Activated CD8-positive, alpha-beta memory T cell treated with anti-CD3 and anti-CD28 coated beads for 36 hours (primary cell): ENCODE measurements at regions not wholly inside any gene's neighbourhood (a gene's known extent, or its start where the extent isn't known, plus 50 kb on each side); places are given as distances from the start of the nearest gene placed in this dataset.

Experiments
- CTCF ChIA-PET: fragments of 350-600 bp; sonication (Branson Sonifier 250); formaldehyde crosslinking; loops from one replicate; lab custom pipeline; 2021; ENCODE audit warnings: antibody characterized with exemption; lab: Charles Lee
- POLR2A ChIA-PET: fragments of 350-600 bp; sonication (Branson Sonifier 250); formaldehyde crosslinking; loops from one replicate; lab custom pipeline; 2021; ENCODE audit warnings: antibody characterized with exemption; lab: Charles Lee

DNA sequence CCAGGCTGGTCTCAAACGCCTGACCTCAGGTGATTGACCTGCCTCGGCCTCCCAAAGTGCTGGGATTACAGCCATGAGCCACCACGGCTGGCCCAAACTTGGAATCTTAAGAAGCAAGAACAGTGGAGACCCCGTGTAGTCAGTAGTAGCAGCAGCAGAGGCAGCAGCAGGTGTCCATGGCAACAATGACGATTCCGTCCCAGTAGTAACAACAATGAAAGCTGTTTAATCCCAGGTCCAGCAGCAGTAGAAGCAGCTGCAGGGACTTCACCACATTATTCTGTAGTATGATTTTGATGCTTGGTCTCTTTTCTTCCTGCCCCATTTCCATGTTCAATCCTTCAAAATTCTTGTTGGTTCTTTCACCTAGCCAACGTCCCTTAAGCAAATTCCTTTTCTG is 69.6 kb upstream of the KCTD3 start:
- CTCF ChIA-PET: no interaction called here

DNA sequence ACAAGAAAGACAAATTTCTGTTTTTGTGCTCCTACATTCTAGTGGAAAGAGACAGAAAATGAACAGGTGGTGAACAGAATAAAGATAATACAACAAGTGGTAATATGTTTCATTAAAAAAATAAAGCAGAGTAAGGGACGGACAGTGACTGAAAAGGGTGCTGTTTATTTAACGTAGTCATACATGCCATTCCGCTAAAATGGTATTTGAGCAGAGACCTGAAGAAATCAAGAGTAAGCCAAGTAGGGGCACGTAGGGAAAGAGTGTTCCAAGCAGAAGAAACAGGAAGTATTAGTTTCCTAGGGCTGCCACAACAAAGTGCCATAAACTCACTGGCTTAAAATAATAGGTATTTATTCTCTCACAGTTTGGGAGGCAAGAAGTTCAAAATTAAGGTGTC is 65.6 kb upstream of the KCTD3 start:
- POLR2A ChIA-PET: no interaction called here
- CTCF ChIA-PET: no interaction called here

More for the DNA sequence above, 69.6 kb upstream of the KCTD3 start:
- POLR2A ChIA-PET: no interaction called here

DNA sequence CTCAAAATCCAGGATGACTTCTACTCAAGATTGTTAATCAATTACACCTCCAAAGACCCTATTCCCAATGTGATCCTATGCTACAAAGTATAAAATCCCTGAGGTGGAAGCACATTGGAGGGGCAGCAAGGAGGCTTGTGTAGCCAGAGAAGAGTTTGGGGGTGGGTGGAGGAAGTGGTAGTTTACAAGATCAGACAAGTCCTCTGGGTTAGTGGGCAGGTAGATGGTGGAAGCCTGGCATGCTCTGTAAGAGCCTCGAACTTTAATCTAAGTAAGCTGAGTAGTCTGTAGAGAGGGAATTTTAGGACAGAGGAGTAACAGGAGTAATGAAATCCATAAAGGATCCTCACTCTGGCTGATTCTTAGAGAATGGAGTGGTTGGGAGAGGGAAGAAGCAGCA is 65.0 kb upstream of the KCTD3 start:
- CTCF ChIA-PET: no interaction called here
- POLR2A ChIA-PET: no interaction called here

DNA sequence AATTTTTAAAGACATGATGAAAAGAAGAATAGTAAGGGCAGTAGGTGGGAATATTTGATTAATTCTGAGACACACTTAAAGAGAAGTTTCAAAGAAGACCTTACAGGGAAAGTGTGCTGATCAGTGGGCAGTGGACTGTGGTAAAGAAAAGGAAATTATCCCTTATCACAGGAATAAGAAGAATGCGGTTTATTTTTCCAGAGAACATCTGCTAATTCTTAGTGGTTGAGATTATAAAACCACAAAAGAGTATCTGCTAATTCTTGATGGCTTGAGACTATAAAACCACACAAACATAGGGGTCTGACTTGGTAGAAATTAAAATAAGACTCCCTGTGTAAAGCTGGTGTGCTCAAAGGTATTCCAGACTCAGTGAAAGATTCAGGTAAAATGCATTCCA is 60.0 kb upstream of the KCTD3 start:
- POLR2A ChIA-PET: no interaction called here
- CTCF ChIA-PET: no interaction called here

DNA sequence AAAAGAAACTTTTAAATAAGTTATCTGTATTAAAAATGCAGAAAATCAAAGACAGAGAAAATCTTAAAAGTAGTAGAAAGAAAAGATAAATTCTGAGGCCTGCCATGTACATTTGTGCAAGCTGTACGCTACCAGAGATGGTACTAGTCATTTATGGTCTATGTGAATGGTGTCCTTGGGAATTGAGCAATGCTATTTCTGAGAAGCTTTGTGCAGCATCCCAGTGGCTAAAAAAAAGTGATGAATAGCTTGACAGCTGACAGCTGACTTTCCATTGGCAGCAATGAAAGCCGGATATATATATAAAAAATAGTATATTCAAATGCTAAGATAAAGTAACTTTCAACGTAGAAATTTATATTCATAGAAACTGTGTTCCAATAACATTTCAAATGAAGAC is 58.8 kb upstream of the KCTD3 start:
- POLR2A ChIA-PET: no interaction called here

More for the DNA sequence above, 58.8 kb upstream of the KCTD3 start:
- CTCF ChIA-PET: no interaction called here
